IMR-90 (cell line): ENCODE measurements at regions not wholly inside any gene's neighbourhood (a gene's known extent, or its start where the extent isn't known, plus 50 kb on each side); places are given as distances from the start of the nearest gene placed in this dataset.

Experiments used
- ATAC-seq: fragments of 200-7000 bp; cut with Tn5 transposase; 2 replicates; pipeline ENCODE4 v1.9.1; 2020; ENCODE audit warnings: low read depth, mild to moderate bottlenecking, moderate library complexity
- BruUV-seq: library from RNA; stranded (reverse); fragments of 400-500 nt; replicated peaks from 2 replicates; lab custom pipeline; 2021; lab: Mats Ljungman, UMichigan
- CTCF ChIA-PET: fragments of 300-600 bp; formaldehyde crosslinking; extraction: SDS; loops from one replicate; lab custom pipeline; 2021; ENCODE audit warnings: antibody characterized with exemption; lab: Yijun Ruan, JAX
- POLR2A ChIA-PET: fragments of 300-600 bp; sonication (Branson Sonifier 250); formaldehyde crosslinking; loops from one replicate; lab custom pipeline; 2022; ENCODE audit warnings: antibody characterized with exemption; ENCODE audit not compliant: unreplicated experiment; lab: Charles Lee
- DNase-seq: peaks from one replicate; pipeline ENCODE4 v3.0.0; 2013
- H2AFZ ChIP-seq: replicated peaks from 2 replicates; pipeline ENCODE3; 2013; ENCODE audit warnings: low read length, mild to moderate bottlenecking; ENCODE audit not compliant: poor library complexity
- H2AK5ac ChIP-seq: 2 replicates; pipeline ENCODE4 v1.6.1; 2013; ENCODE audit warnings: low read depth, low read length, inconsistent platforms
- H2AK9ac ChIP-seq: replicated peaks from 2 replicates; pipeline ENCODE3; 2013; ENCODE audit warnings: mild to moderate bottlenecking, low read depth, low read length, moderate library complexity; ENCODE audit not compliant: poor library complexity
- H2BK120ac ChIP-seq: 2 replicates; pipeline ENCODE4 v1.6.1; 2013; ENCODE audit warnings: low read depth, low read length, inconsistent platforms
- H2BK15ac ChIP-seq: 3 replicates; pipeline ENCODE4 v1.6.1; 2013; ENCODE audit warnings: low read depth, low read length, inconsistent platforms
- H2BK20ac ChIP-seq: 2 replicates; pipeline ENCODE4 v1.6.1; 2013; ENCODE audit warnings: low read depth, mild to moderate bottlenecking, inconsistent platforms, low read length, moderate library complexity
- H2BK5ac ChIP-seq: 2 replicates; pipeline ENCODE4 v1.6.1; 2013; ENCODE audit warnings: mild to moderate bottlenecking, low read depth, low read length, inconsistent platforms; ENCODE audit not compliant: poor library complexity, severe bottlenecking
- H3K14ac ChIP-seq: replicated peaks from 2 replicates; pipeline ENCODE4 v1.6.1; 2013; ENCODE audit warnings: low read depth, low read length, inconsistent platforms
- H3K18ac ChIP-seq: 2 replicates; pipeline ENCODE4 v1.6.1; 2013; ENCODE audit warnings: low read depth, low read length, control low read depth
- H3K23ac ChIP-seq: 2 replicates; pipeline ENCODE4 v1.6.1; 2013; ENCODE audit warnings: low read depth, low read length, inconsistent platforms
- H3K27ac ChIP-seq: 2 replicates; pipeline ENCODE4 v1.5.1; 2013; ENCODE audit warnings: mild to moderate bottlenecking, control low read depth, low read length; ENCODE audit not compliant: insufficient read depth
- H3K27me3 ChIP-seq: 2 replicates; pipeline ENCODE4 v1.6.1; 2013; ENCODE audit warnings: low read length; ENCODE audit not compliant: control insufficient read depth, insufficient read depth
- H3K36me3 ChIP-seq: 2 replicates; pipeline ENCODE4 v1.6.1; 2013; ENCODE audit warnings: low read length, mixed read lengths; ENCODE audit not compliant: control insufficient read depth, insufficient read depth
- H3K4ac ChIP-seq: 2 replicates; pipeline ENCODE4 v1.6.1; 2013; ENCODE audit warnings: low read depth, low read length, inconsistent platforms
- H3K4me1 ChIP-seq: 2 replicates; pipeline ENCODE4 v1.6.1; 2013; ENCODE audit warnings: low read length, mixed read lengths; ENCODE audit not compliant: control insufficient read depth, insufficient read depth
- H3K4me2 ChIP-seq: 2 replicates; pipeline ENCODE4 v1.6.1; 2013; ENCODE audit warnings: low read depth, mild to moderate bottlenecking, control low read depth, low read length, moderate library complexity
- H3K4me3 ChIP-seq: 2 replicates; pipeline ENCODE4 v1.5.1; 2013; ENCODE audit warnings: low read depth, mild to moderate bottlenecking, control low read depth, low read length, moderate library complexity; ENCODE audit not compliant: insufficient read depth
- H3K56ac ChIP-seq: 2 replicates; pipeline ENCODE4 v1.6.1; 2013; ENCODE audit warnings: low read length, inconsistent platforms; ENCODE audit not compliant: insufficient read depth; ENCODE audit errors: extremely low read depth
- H3K79me1 ChIP-seq, 2 experiments: 2 replicates each; pipeline ENCODE4 v1.6.1; 2013; ENCODE audit warnings: low read length in 2 of 2, inconsistent platforms in 1 of 2, low read depth in 1 of 2
- H3K9ac ChIP-seq: 2 replicates; pipeline ENCODE4 v1.6.1; 2013; ENCODE audit warnings: low read depth, low read length, control low read depth
- H3K9me1 ChIP-seq: 2 replicates; pipeline ENCODE4 v1.6.1; 2013; ENCODE audit warnings: low read length, inconsistent platforms; ENCODE audit not compliant: insufficient read depth
- H3K9me3 ChIP-seq: 2 replicates; pipeline ENCODE4 v1.6.1; 2013; ENCODE audit warnings: low read length; ENCODE audit not compliant: control insufficient read depth, insufficient read depth
- H4K20me1 ChIP-seq: 2 replicates; pipeline ENCODE4 v1.6.1; 2013; ENCODE audit warnings: low read length, inconsistent platforms; ENCODE audit not compliant: insufficient read depth
- H4K5ac ChIP-seq: 2 replicates; pipeline ENCODE4 v1.6.1; 2013; ENCODE audit warnings: mild to moderate bottlenecking, low read depth, low read length, control low read depth
- H4K8ac ChIP-seq, 2 experiments: 2 replicates each; pipeline ENCODE4 v1.6.1; 2013; ENCODE audit warnings: low read depth in 2 of 2, low read length in 2 of 2, control low read depth in 1 of 2, inconsistent platforms in 1 of 2
- H4K91ac ChIP-seq: 2 replicates; pipeline ENCODE4 v1.6.1; 2013; ENCODE audit warnings: low read depth, low read length, inconsistent platforms; ENCODE audit not compliant: insufficient read depth
- BHLHE40 ChIP-seq: fragments of 150-350 bp; IDR thresholded peaks from 2 replicates; pipeline ENCODE4 v1.6.1; 2016; ENCODE audit warnings: mild to moderate bottlenecking, low read depth, low read length
- CEBPB ChIP-seq: IDR thresholded peaks from 2 replicates; pipeline ENCODE4 v1.6.1; 2012; ENCODE audit warnings: low read depth, low read length, improper control_type of control experiment
- CHD1 ChIP-seq: IDR thresholded peaks from 2 replicates; pipeline ENCODE4 v1.6.1; 2012; ENCODE audit warnings: low read depth, low read length, improper control_type of control experiment
- CTCF ChIP-seq: conservative IDR thresholded peaks from 2 replicates; pipeline ENCODE4 v1.5.1; 2012; ENCODE audit warnings: mild to moderate bottlenecking, low read depth, low read length, improper control_type of control experiment
- ELK1 ChIP-seq: fragments of 150-350 bp; IDR thresholded peaks from 2 replicates; pipeline ENCODE4 v1.6.1; 2016; ENCODE audit warnings: low read depth, mild to moderate bottlenecking, low read length, moderate library complexity, borderline replicate concordance
- FOS ChIP-seq: fragments of 150-350 bp; IDR thresholded peaks from 2 replicates; pipeline ENCODE4 v1.6.1; 2016; ENCODE audit warnings: low read depth, low read length
- MAFK ChIP-seq: IDR thresholded peaks from 2 replicates; pipeline ENCODE4 v1.6.1; 2012; ENCODE audit warnings: low read depth, low read length, improper control_type of control experiment
- MAZ ChIP-seq: IDR thresholded peaks from 2 replicates; pipeline ENCODE4 v1.6.1; 2012; ENCODE audit warnings: low read depth, mild to moderate bottlenecking, low read length, improper control_type of control experiment, moderate library complexity, borderline replicate concordance
- MXI1 ChIP-seq: IDR thresholded peaks from 2 replicates; pipeline ENCODE4 v1.6.1; 2012; ENCODE audit warnings: low read depth, mild to moderate bottlenecking, low read length, moderate library complexity, borderline replicate concordance
- NFE2L2 ChIP-seq: fragments of 150-350 bp; IDR thresholded peaks from 2 replicates; pipeline ENCODE4 v1.6.1; 2016; ENCODE audit warnings: low read depth, mild to moderate bottlenecking, low read length
- POLR2A ChIP-seq: IDR thresholded peaks from 2 replicates; pipeline ENCODE4 v1.6.1; 2012; ENCODE audit warnings: mild to moderate bottlenecking, low read depth, low read length
- RAD21 ChIP-seq: IDR thresholded peaks from 2 replicates; pipeline ENCODE4 v1.6.1; 2012; ENCODE audit warnings: low read length, improper control_type of control experiment
- RCOR1 ChIP-seq: IDR thresholded peaks from 2 replicates; pipeline ENCODE4 v1.6.1; 2012; ENCODE audit warnings: mild to moderate bottlenecking, low read length, improper control_type of control experiment; ENCODE audit not compliant: insufficient replicate concordance
- RFX5 ChIP-seq: IDR thresholded peaks from 2 replicates; pipeline ENCODE4 v1.8.0; 2012; ENCODE audit warnings: low read depth, mild to moderate bottlenecking, low read length, moderate library complexity
- SMC3 ChIP-seq: fragments of 150-350 bp; IDR thresholded peaks from 2 replicates; pipeline ENCODE4 v1.6.1; 2016; ENCODE audit warnings: low read depth, mild to moderate bottlenecking, antibody characterized with exemption, low read length, moderate library complexity
- USF2 ChIP-seq: fragments of 150-350 bp; IDR thresholded peaks from 2 replicates; pipeline ENCODE4 v1.6.1; 2017; ENCODE audit warnings: mild to moderate bottlenecking, antibody characterized with exemption, low read length, low read depth
- WGBS, 2 experiments: methylation state at CpG; one replicate each; pipeline versions ENCODE4 v1.1.5 to v1.1.7; 2013; ENCODE audit warnings: missing lambda C conversion rate in 2 of 2; ENCODE audit not compliant: insufficient read length in 1 of 2; ENCODE audit errors: extremely low coverage in 2 of 2; 5-methylcytosine and 5-hydroxymethylcytosine counted together
- dilution Hi-C: fragments of 300-500 bp; cut with HindIII; formaldehyde crosslinking; loops from one replicate; pipeline ENCODE4 v1.14.3; 2018; ENCODE audit warnings: low sequenced_read_pairs; ENCODE audit not compliant: unreplicated experiment
- in situ Hi-C: fragments of 300-500 bp; cut with MboI; formaldehyde crosslinking; loops from 3 replicates; pipeline ENCODE4 v1.14.3; 2019; ENCODE audit warnings: low sequenced_read_pairs, inconsistent platforms, mixed read lengths
- intact Hi-C: fragments of 100-400 bp; cut with micrococcal nuclease; formaldehyde crosslinking; loops from 2 replicates; pipeline ENCODE4 v1.10.0; 2022

- no peak overlapping the region for H2AK9ac ChIP-seq
- BruUV-seq, result no TSS peak
- H3K9ac ChIP-seq, result no peak overlapping the region
- no peak overlapping the region for H4K8ac ChIP-seq
- CTCF ChIA-PET, result no interaction called here
- ATAC-seq (no peak), DNase-seq (no peak)
- intact Hi-C loops (no loop called here), in situ Hi-C loops (no loop called here), dilution Hi-C loops (no loop called here)
- POLR2A ChIA-PET, result no interaction called here
- no peak overlapping the region for H4K5ac ChIP-seq
- H3K4me1 ChIP-seq, result no peaks in the 10 kb centered on the region
- no peak overlapping the region for H3K27ac ChIP-seq
- H2AFZ ChIP-seq, result no peak overlapping the region
- H2BK5ac ChIP-seq, result no peak overlapping the region
- H4K20me1 ChIP-seq, result no peaks in the 10 kb centered on the region
- no peak overlapping the region for H2AK5ac ChIP-seq
- H2BK15ac ChIP-seq, result no peak overlapping the region
- no peak overlapping the region for H2BK120ac ChIP-seq
- H3K4ac ChIP-seq, result no peak overlapping the region
- WGBS, 2 experiments, result 95% methylated on average over 4 of the region's 12 CpGs; no CpG with 5 or more reads in 1 of the 2 experiments
- TF ChIP-seq POLR2A (no peak), MAZ (no peak), NFE2L2 (no peak), SMC3 (no peak), CEBPB (no peak), ELK1 (no peak), RCOR1 (no peak), RAD21 (no peak), CTCF (no peak), FOS (no peak), MXI1 (no peak), MAFK (no peak), USF2 (no peak), BHLHE40 (no peak), RFX5 (no peak), CHD1 (no peak)
- no peak overlapping the region for H3K4me2 ChIP-seq
- no peak overlapping the region for H3K14ac ChIP-seq
- H3K9me1 ChIP-seq, result no peaks in the 10 kb centered on the region
- H3K36me3 ChIP-seq, result no peaks in the 10 kb centered on the region
- no peak overlapping the region for H3K4me3 ChIP-seq
- H3K23ac ChIP-seq, result no peak overlapping the region
- no peak overlapping the region for H2BK20ac ChIP-seq
- no peak overlapping the region for H3K56ac ChIP-seq
- H3K27me3 ChIP-seq, result no peaks in the 10 kb centered on the region
- no peak overlapping the region for H4K91ac ChIP-seq
- no peaks in the 10 kb centered on the region for H3K9me3 ChIP-seq
- H3K79me1 ChIP-seq, result no peaks in the 10 kb centered on the region
- no peak overlapping the region for H3K18ac ChIP-seq
Observed at GRCh38 chr15:50830477-50831354, 65.2 kb upstream of the SPPL2A start.
